CD14-positive monocyte (primary cell): ENCODE measurements at regions not wholly inside any gene's neighbourhood (a gene's known extent, or its start where the extent isn't known, plus 50 kb on each side); places are given as distances from the start of the nearest gene placed in this dataset.

Experiments used
- DNase-seq, 3 donors: peaks; one replicate each; pipeline ENCODE4 v3.0.0-alpha.2; 2011 to 2022
- H2AFZ ChIP-seq: 2 replicates; pipeline ENCODE4 v1.6.0; 2012; ENCODE audit warnings: mild to moderate bottlenecking, low read depth, low read length, inconsistent platforms; ENCODE audit not compliant: insufficient read depth, poor library complexity, severe bottlenecking
- H3K27ac ChIP-seq, 2 donors: 1 replicate in 1 of 2; 2 replicates in 1 of 2; pipeline ENCODE4 v1.5.1; 2012 to 2013; ENCODE audit warnings: low read length in 2 of 2, control low read depth in 1 of 2, inconsistent platforms in 1 of 2, low read depth in 1 of 2, mild to moderate bottlenecking in 1 of 2
- H3K27me3 ChIP-seq, 2 donors: one replicate each; pipeline versions ENCODE4 v1.6.0 to v1.6.1; 2011 to 2013; ENCODE audit warnings: low read length in 2 of 2; ENCODE audit not compliant: control insufficient read depth in 2 of 2, insufficient read depth in 2 of 2
- H3K36me3 ChIP-seq, 2 donors: replicated peaks in 1 of 2; 1 replicate in 1 of 2; 2 replicates in 1 of 2; pipeline versions ENCODE4 v1.5.1 to v1.6.1; 2012 to 2013; ENCODE audit warnings: low read length in 2 of 2, control low read depth in 1 of 2, inconsistent platforms in 1 of 2, mild to moderate bottlenecking in 1 of 2; ENCODE audit not compliant: insufficient read depth in 2 of 2, control insufficient read depth in 1 of 2
- H3K4me1 ChIP-seq, 2 donors: 1 replicate in 1 of 2; 2 replicates in 1 of 2; pipeline versions ENCODE4 v1.5.1 to v1.6.1; 2012 to 2013; ENCODE audit warnings: low read length in 2 of 2, control low read depth in 1 of 2, inconsistent platforms in 1 of 2, mild to moderate bottlenecking in 1 of 2, moderate library complexity in 1 of 2; ENCODE audit not compliant: insufficient read depth in 2 of 2, control insufficient read depth in 1 of 2
- H3K4me2 ChIP-seq: replicated peaks from 2 replicates; pipeline ENCODE3; 2012; ENCODE audit warnings: low read length, moderate library complexity, mild to moderate bottlenecking; ENCODE audit not compliant: poor library complexity, severe bottlenecking; ENCODE audit errors: extremely low read depth
- H3K4me3 ChIP-seq, 3 experiments: fragments of 200-600 bp in 1 of 3; sonication (generic) in 1 of 3; replicated peaks in 1 of 3; 1 replicate in 2 of 3; 2 replicates in 1 of 3; pipeline ENCODE4 v1.5.1; 2011 to 2013; ENCODE audit warnings: low read length in 3 of 3, mild to moderate bottlenecking in 3 of 3, control low read depth in 2 of 3, low read depth in 2 of 3, inconsistent platforms in 1 of 3, moderate library complexity in 1 of 3
- H3K79me2 ChIP-seq: 2 replicates; pipeline ENCODE4 v1.6.0; 2012; ENCODE audit warnings: mild to moderate bottlenecking, control low read depth, inconsistent platforms, low read length, moderate library complexity; ENCODE audit not compliant: insufficient read depth
- H3K9ac ChIP-seq: 2 replicates; pipeline ENCODE4 v1.6.0; 2017; ENCODE audit warnings: low read length, mild to moderate bottlenecking; ENCODE audit not compliant: insufficient read depth, poor library complexity, severe bottlenecking
- H3K9me3 ChIP-seq, 2 donors: replicated peaks in 1 of 2; 1 replicate in 1 of 2; 2 replicates in 1 of 2; pipeline versions ENCODE4 v1.5.1 to v1.6.1; 2012 to 2013; ENCODE audit warnings: low read length in 2 of 2, control low read depth in 1 of 2; ENCODE audit not compliant: control insufficient read depth in 1 of 2, insufficient read depth in 1 of 2
- H4K20me1 ChIP-seq: 2 replicates; pipeline ENCODE4 v1.6.0; 2012; ENCODE audit warnings: mild to moderate bottlenecking, low read length, control low read depth, moderate library complexity; ENCODE audit not compliant: insufficient read depth
- H3K27ac Mint-ChIP-seq, 7 donors: one replicate each; pipeline ENCODE4 v1.8.0; 2020; ENCODE audit warnings: mild to moderate bottlenecking in 7 of 7, mixed read lengths in 7 of 7, moderate library complexity in 6 of 7, inconsistent platforms in 2 of 7
- H3K27me3 Mint-ChIP-seq, 3 donors: one replicate each; pipeline ENCODE4 v1.8.0; 2021 to 2022; ENCODE audit warnings: low read depth in 3 of 3, mild to moderate bottlenecking in 3 of 3, mixed read lengths in 3 of 3, moderate library complexity in 3 of 3, inconsistent platforms in 1 of 3
- H3K36me3 Mint-ChIP-seq, 2 donors: one replicate each; pipeline ENCODE4 v1.8.0; 2020; ENCODE audit warnings: mixed read lengths in 2 of 2, inconsistent platforms in 1 of 2, mild to moderate bottlenecking in 1 of 2
- H3K4me1 Mint-ChIP-seq: one replicate; pipeline ENCODE4 v1.8.0; 2020; ENCODE audit warnings: mild to moderate bottlenecking, mixed read lengths
- H3K4me3 Mint-ChIP-seq, 2 donors: one replicate each; pipeline ENCODE4 v1.8.0; 2020; ENCODE audit warnings: mild to moderate bottlenecking in 2 of 2, mixed read lengths in 2 of 2, moderate library complexity in 1 of 2
- H3K9me3 Mint-ChIP-seq, 7 donors: one replicate each; pipeline ENCODE4 v1.8.0; 2020 to 2022; ENCODE audit warnings: mixed read lengths in 7 of 7, mild to moderate bottlenecking in 6 of 7, moderate library complexity in 6 of 7, inconsistent platforms in 2 of 7
- CTCF ChIP-seq: fragments of 200-600 bp; IDR thresholded peaks from one replicate; pipeline ENCODE4 v1.8.0; 2022; ENCODE audit warnings: antibody characterized with exemption, mild to moderate bottlenecking
- WGBS: methylation state at CpG from one replicate; pipeline ENCODE4 v1.1.5; 2013; ENCODE audit warnings: missing lambda C conversion rate; ENCODE audit not compliant: insufficient coverage; 5-methylcytosine and 5-hydroxymethylcytosine counted together
- intact Hi-C, 2 donors: fragments of 100-400 bp; cut with micrococcal nuclease; formaldehyde crosslinking; loops; one replicate each; pipeline versions ENCODE4 v1.15.0 to v1.15.1; 2023

GRCh38 chr10:57849691-57850357 lies 417.9 kb downstream of the IPMK start:
- intact Hi-C loops = no loop called here
- Histone ChIP-seq H3K27me3 (no peaks in the 10 kb centered on the region), H3K4me3 (no peak overlapping the region), H2AFZ (no peak overlapping the region), H3K4me2 (no peak overlapping the region), H3K36me3 (no peaks in the 10 kb centered on the region), H3K79me2 (no peaks in the 10 kb centered on the region), H3K9me3 (no peaks in the 10 kb centered on the region), H3K27ac (no peak overlapping the region), H4K20me1 (no peaks in the 10 kb centered on the region), H3K9ac (no peak overlapping the region), H3K4me1 (no peaks in the 10 kb centered on the region)
- Mint-ChIP-seq H3K27ac (no peak overlapping the region), H3K4me1 (no peaks in the 10 kb centered on the region), H3K9me3 (no peaks in the 10 kb centered on the region), H3K27me3 (no peaks in the 10 kb centered on the region), H3K36me3 (no peaks in the 10 kb centered on the region), H3K4me3 (no peak overlapping the region)
- DNase-seq = no peak
- TF ChIP-seq CTCF = no peak
- WGBS = no CpG with 5 or more reads among the region's 1 CpG

- no peaks in the 10 kb centered on the region for H3K36me3 ChIP-seq
- intact Hi-C loops = no loop called here
- Mint-ChIP-seq H3K27ac (no peak overlapping the region), H3K4me3 (no peak overlapping the region), H3K4me1 (no peaks in the 10 kb centered on the region), H3K9me3 (peaks cover 0 to 5% (median 2%) of the 10 kb centered on the region in 7 donors), H3K36me3 (no peaks in the 10 kb centered on the region), H3K27me3 (no peaks in the 10 kb centered on the region)
- H2AFZ ChIP-seq = no peak overlapping the region
- no peak for TF ChIP-seq CTCF
- H3K79me2 ChIP-seq = no peaks in the 10 kb centered on the region
- no peak overlapping the region for H3K27ac ChIP-seq
- H3K4me1 ChIP-seq = no peaks in the 10 kb centered on the region
- H4K20me1 ChIP-seq = no peaks in the 10 kb centered on the region
- peaks cover 0 to 4% of the 10 kb centered on the region in 2 donors for H3K9me3 ChIP-seq
- no peaks in the 10 kb centered on the region for H3K27me3 ChIP-seq
- no peak overlapping the region for H3K9ac ChIP-seq
- no CpG with 5 or more reads among the region's 2 CpGs for WGBS
- H3K4me2 ChIP-seq = no peak overlapping the region
- DNase-seq = no peak
- H3K4me3 ChIP-seq = no peak overlapping the region
Observed at GRCh38 chr10:57846307-57847065, 421.2 kb downstream of the IPMK start.
